C4-2B (cell line): ENCODE measurements at regions not wholly inside any gene's neighbourhood (a gene's known extent, or its start where the extent isn't known, plus 50 kb on each side); places are given as distances from the start of the nearest gene placed in this dataset.

Source experiments
- H3K27ac ChIP-seq: fragments of 450-650 bp; 2 replicates; pipeline ENCODE4 v1.5.1; 2017
- CTCF ChIP-seq: fragments of 450-650 bp; conservative IDR thresholded peaks from 2 replicates; pipeline ENCODE4 v1.5.1; 2017; ENCODE audit warnings: mild to moderate bottlenecking
- ZFX ChIP-seq: fragments of 450-650 bp; IDR thresholded peaks from 2 replicates; pipeline ENCODE4 v1.6.1; 2017

DNA sequence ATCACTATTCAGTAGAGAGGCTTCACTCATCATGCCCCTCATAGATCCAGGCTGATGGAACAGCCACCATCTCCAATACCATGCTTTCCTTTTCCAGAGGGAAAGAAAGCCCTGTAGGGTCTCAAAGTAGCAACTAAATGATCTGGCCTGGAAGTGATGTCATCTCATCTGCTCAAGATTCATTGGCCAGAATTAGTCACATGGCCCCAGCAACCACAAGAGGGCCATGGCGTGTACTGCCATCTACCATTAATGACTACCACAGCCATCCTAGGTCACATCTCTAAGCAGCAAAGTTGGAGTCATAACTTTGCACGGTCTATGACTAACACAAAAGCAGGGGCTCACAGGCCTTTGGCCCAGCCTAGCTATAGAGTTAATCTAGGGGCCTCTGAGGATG lies 194.8 kb downstream of the KIT start:
- TF ChIP-seq ZFX: no peak
- no peak for TF ChIP-seq CTCF
- no peak overlapping the region for H3K27ac ChIP-seq

DNA sequence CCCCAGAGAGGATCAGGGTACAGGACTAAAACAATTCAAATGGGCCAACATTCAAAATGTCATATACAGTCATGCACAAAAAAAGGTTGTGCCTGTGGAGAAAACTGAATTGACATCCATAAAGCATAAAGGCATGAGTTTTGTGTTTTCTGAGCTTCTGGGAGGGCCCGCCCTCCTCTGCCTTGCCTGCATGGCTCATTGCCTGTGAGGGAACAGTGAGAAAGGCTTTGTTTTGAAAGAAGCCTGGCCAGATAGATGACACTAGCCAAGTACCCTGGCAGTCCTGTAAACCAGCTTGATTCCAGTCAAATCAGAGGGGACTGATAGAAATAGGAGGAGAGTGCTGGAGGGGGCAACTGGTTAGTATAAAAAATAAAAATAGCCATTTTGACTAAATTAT lies 194.3 kb downstream of the KIT start:
- TF ChIP-seq CTCF (no peak), ZFX (no peak)
- H3K27ac ChIP-seq: no peak overlapping the region

GRCh38 chr4:54844911-54845310 lies 187.2 kb downstream of the KIT start:
- TF ChIP-seq ZFX (no peak), CTCF (no peak)
- no peak overlapping the region for H3K27ac ChIP-seq

- H3K27ac ChIP-seq: no peak overlapping the region
- no peak for TF ChIP-seq CTCF
- no peak for TF ChIP-seq ZFX
These were observed 186.2 kb downstream of the KIT start for GRCh38 chr4:54843946-54844345.

DNA sequence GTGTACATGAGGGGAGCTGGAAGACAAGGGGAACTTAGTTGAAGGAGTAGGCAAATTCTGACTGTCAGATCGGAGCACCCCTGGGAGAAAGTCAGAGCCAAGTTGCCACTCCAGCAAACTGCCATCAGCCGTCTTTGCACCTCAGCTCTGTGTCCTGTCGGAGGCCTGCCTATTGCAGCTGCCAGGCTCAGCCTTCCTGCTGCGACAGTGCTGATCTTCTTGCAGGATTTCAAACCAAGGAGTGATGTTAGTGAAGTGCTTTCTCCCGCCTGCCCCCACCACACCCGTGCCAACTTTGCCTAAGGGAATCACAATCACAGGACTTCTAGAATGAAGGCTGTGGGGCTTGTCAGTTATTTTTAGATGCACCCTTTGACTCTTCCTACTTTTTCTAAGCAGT lies 185.3 kb downstream of the KIT start:
- H3K27ac ChIP-seq: peak overlapping the region; percentile 34

DNA sequence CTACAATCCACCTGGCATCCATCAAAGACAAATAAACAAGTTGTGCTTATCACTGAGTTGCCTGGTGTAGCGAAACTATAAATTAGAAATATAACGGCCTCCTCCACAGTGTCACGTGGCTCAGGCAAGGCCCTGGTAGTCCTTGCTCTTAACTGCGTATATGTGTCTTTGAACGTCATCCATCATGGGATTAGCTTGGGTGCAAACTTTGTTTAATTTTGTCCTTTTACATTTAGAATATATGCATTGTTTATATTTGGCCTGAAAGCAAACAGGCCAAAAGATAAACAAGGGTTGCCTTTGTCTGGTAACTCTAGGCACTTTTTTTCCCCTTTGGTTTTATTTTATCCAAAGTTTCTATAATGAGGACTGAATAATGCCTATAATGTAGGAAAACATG lies 184.9 kb downstream of the KIT start:
- H3K27ac ChIP-seq: peak overlapping the region; percentile 69
- no peak for TF ChIP-seq CTCF
- TF ChIP-seq ZFX: no peak

More for the DNA sequence above, 185.3 kb downstream of the KIT start:
- TF ChIP-seq CTCF (no peak), ZFX (no peak)

DNA sequence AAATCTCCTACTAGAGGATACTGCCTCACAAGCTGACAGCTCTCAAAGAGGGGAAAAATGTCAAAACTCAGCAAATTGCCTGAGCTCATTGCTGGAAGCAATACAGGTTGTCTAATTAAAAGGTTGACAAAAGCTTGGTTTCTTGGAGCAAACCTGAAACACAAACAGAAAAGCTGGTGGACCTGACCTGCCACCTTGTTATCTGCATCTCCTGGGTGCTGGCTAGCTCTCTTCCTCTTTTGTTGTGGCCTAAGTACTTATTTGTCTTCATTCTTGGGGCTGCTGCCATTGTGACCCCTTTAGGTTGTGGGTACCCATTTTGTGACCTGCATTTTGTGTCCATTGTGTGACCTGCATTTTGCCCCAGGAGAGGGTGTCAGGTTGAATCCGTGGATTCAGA lies 184.5 kb downstream of the KIT start:
- peak overlapping the region; percentile 69; the same call in 1 of the 2 replicates for H3K27ac ChIP-seq
- TF ChIP-seq CTCF: no peak
- TF ChIP-seq ZFX: no peak
